Skeletal muscle satellite cell (primary cell): ENCODE measurements at regions not wholly inside any gene's neighbourhood (a gene's known extent, or its start where the extent isn't known, plus 50 kb on each side); places are given as distances from the start of the nearest gene placed in this dataset.

ENCODE experiments used
- H3K27me3 ChIP-seq: 2 replicates; pipeline ENCODE4 v1.7.0; 2013; ENCODE audit warnings: low read length; ENCODE audit not compliant: control insufficient read depth, insufficient read depth
- H3K36me3 ChIP-seq: 2 replicates; pipeline ENCODE4 v1.7.0; 2013; ENCODE audit warnings: mild to moderate bottlenecking, control low read depth, low read length; ENCODE audit not compliant: insufficient read depth
- H3K4me1 ChIP-seq: 2 replicates; pipeline ENCODE4 v1.7.0; 2013; ENCODE audit warnings: low read length; ENCODE audit not compliant: control insufficient read depth, insufficient read depth
- H3K4me2 ChIP-seq: 2 replicates; pipeline ENCODE4 v1.7.0; 2013; ENCODE audit warnings: mild to moderate bottlenecking, low read length
- H3K4me3 ChIP-seq: 2 replicates; pipeline ENCODE4 v1.7.0; 2013; ENCODE audit warnings: low read length
- H3K9ac ChIP-seq: 2 replicates; pipeline ENCODE4 v1.7.0; 2013; ENCODE audit warnings: mild to moderate bottlenecking, low read depth, low read length, moderate library complexity
- H3K9me3 ChIP-seq: replicated peaks from 2 replicates; pipeline ENCODE4 v1.7.0; 2013; ENCODE audit warnings: mild to moderate bottlenecking, control low read depth, low read length

- H3K4me1 ChIP-seq, result no peaks in the 10 kb centered on the region
- no peaks in the 10 kb centered on the region for H3K27me3 ChIP-seq
- no peak overlapping the region for H3K4me2 ChIP-seq
- H3K9ac ChIP-seq, result no peak overlapping the region
- no peak overlapping the region for H3K4me3 ChIP-seq
- no peaks in the 10 kb centered on the region for H3K36me3 ChIP-seq
- H3K9me3 ChIP-seq, result no peaks in the 10 kb centered on the region
Observed at GRCh38 chr2:192333642-192334041, 138.9 kb upstream of the TMEFF2 start.

- Histone ChIP-seq H3K4me1 (no peaks in the 10 kb centered on the region), H3K4me3 (no peak overlapping the region), H3K9me3 (no peaks in the 10 kb centered on the region), H3K27me3 (no peaks in the 10 kb centered on the region), H3K9ac (no peak overlapping the region), H3K36me3 (no peaks in the 10 kb centered on the region), H3K4me2 (no peak overlapping the region)
Observed at GRCh38 chr2:192328297-192328696, 133.6 kb upstream of the TMEFF2 start.

- Histone ChIP-seq H3K27me3 (no peaks in the 10 kb centered on the region), H3K9me3 (no peaks in the 10 kb centered on the region), H3K4me3 (no peak overlapping the region), H3K4me2 (no peak overlapping the region), H3K36me3 (no peaks in the 10 kb centered on the region), H3K4me1 (no peaks in the 10 kb centered on the region), H3K9ac (no peak overlapping the region)
Observed at GRCh38 chr2:192327576-192327975, 132.8 kb upstream of the TMEFF2 start.

GRCh38 chr2:192315543-192315942 is 120.8 kb upstream of the TMEFF2 start:
- Histone ChIP-seq H3K4me3 (no peak overlapping the region), H3K4me2 (no peak overlapping the region), H3K27me3 (no peaks in the 10 kb centered on the region), H3K9ac (no peak overlapping the region), H3K36me3 (no peaks in the 10 kb centered on the region), H3K4me1 (no peaks in the 10 kb centered on the region), H3K9me3 (no peaks in the 10 kb centered on the region)

- Histone ChIP-seq H3K4me2 (no peak overlapping the region), H3K36me3 (no peaks in the 10 kb centered on the region), H3K4me3 (no peak overlapping the region), H3K9me3 (no peaks in the 10 kb centered on the region), H3K4me1 (no peaks in the 10 kb centered on the region), H3K9ac (no peak overlapping the region), H3K27me3 (no peaks in the 10 kb centered on the region)
Observed at GRCh38 chr2:192314800-192315481, 120.2 kb upstream of the TMEFF2 start.

- Histone ChIP-seq H3K9me3 (no peaks in the 10 kb centered on the region), H3K4me3 (no peak overlapping the region), H3K36me3 (no peaks in the 10 kb centered on the region), H3K9ac (no peak overlapping the region), H3K4me2 (no peak overlapping the region), H3K27me3 (no peaks in the 10 kb centered on the region), H3K4me1 (peaks cover 6% of the 10 kb centered on the region)
Observed at GRCh38 chr2:192313773-192314172, 119.0 kb upstream of the TMEFF2 start.

- no peak overlapping the region for H3K4me3 ChIP-seq
- H3K4me2 ChIP-seq, result no peak overlapping the region
- no peak overlapping the region for H3K9ac ChIP-seq
- peaks cover 6% of the 10 kb centered on the region for H3K4me1 ChIP-seq
- no peaks in the 10 kb centered on the region for H3K36me3 ChIP-seq
- H3K9me3 ChIP-seq, result no peaks in the 10 kb centered on the region
- no peaks in the 10 kb centered on the region for H3K27me3 ChIP-seq
Observed at GRCh38 chr2:192311701-192312460, 117.1 kb upstream of the TMEFF2 start.

- Histone ChIP-seq H3K9me3 (no peaks in the 10 kb centered on the region), H3K4me2 (no peak overlapping the region), H3K36me3 (no peaks in the 10 kb centered on the region), H3K4me3 (no peak overlapping the region), H3K4me1 (peaks cover 6% of the 10 kb centered on the region), H3K9ac (no peak overlapping the region), H3K27me3 (no peaks in the 10 kb centered on the region)
Observed at GRCh38 chr2:192307530-192307929, 112.8 kb upstream of the TMEFF2 start.

GRCh38 chr2:192298664-192299063 is 103.9 kb upstream of the TMEFF2 start:
- no peaks in the 10 kb centered on the region for H3K27me3 ChIP-seq
- no peak overlapping the region for H3K9ac ChIP-seq
- no peak overlapping the region for H3K4me3 ChIP-seq
- H3K4me1 ChIP-seq, result no peaks in the 10 kb centered on the region
- no peaks in the 10 kb centered on the region for H3K36me3 ChIP-seq
- no peak overlapping the region for H3K4me2 ChIP-seq
- H3K9me3 ChIP-seq, result no peaks in the 10 kb centered on the region

GRCh38 chr2:192292478-192292877 is 97.7 kb upstream of the TMEFF2 start:
- no peak overlapping the region for H3K9ac ChIP-seq
- no peak overlapping the region for H3K4me3 ChIP-seq
- no peaks in the 10 kb centered on the region for H3K27me3 ChIP-seq
- no peaks in the 10 kb centered on the region for H3K4me1 ChIP-seq
- no peak overlapping the region for H3K4me2 ChIP-seq
- H3K9me3 ChIP-seq, result no peaks in the 10 kb centered on the region
- H3K36me3 ChIP-seq, result no peaks in the 10 kb centered on the region

GRCh38 chr2:192288295-192288694 is 93.6 kb upstream of the TMEFF2 start:
- Histone ChIP-seq H3K9me3 (no peaks in the 10 kb centered on the region), H3K4me1 (no peaks in the 10 kb centered on the region)

More at GRCh38 chr2:192288295-192288694, 93.6 kb upstream of the TMEFF2 start:
- Histone ChIP-seq H3K4me2 (no peak overlapping the region), H3K4me3 (no peak overlapping the region), H3K27me3 (no peaks in the 10 kb centered on the region), H3K9ac (no peak overlapping the region), H3K36me3 (no peaks in the 10 kb centered on the region)
